HG02870 (cell line): ENCODE measurements at regions not wholly inside any gene's neighbourhood (a gene's known extent, or its start where the extent isn't known, plus 50 kb on each side); places are given as distances from the start of the nearest gene placed in this dataset.
A peak's percentile ranks its signal among the peaks of the same experiment; 100 is the strongest.
"Not testable (repeated sequence)": the region's sequence is repeated elsewhere in the genome, so short reads cannot be mapped to it uniquely, and the experiment has no call there.

Source experiments
- ATAC-seq: cut with Tn5 transposase; IDR thresholded peaks from one replicate; pipeline ENCODE4 v1.9.1; 2021; ENCODE audit warnings: mild to moderate bottlenecking, moderate library complexity; ENCODE audit not compliant: unreplicated experiment

- ATAC-seq = no peak
Observed at GRCh38 chr7:124179641-124180040, 146.8 kb upstream of the TMEM229A start.

- ATAC-seq = no peak
Observed at GRCh38 chr7:124177891-124178290, 145.0 kb upstream of the TMEM229A start.

- ATAC-seq = not testable (repeated sequence)
Observed at GRCh38 chr7:124171812-124172211, 138.9 kb upstream of the TMEM229A start.

GRCh38 chr7:124171068-124171467 is 138.2 kb upstream of the TMEM229A start:
- no peak for ATAC-seq

- ATAC-seq = no peak
Observed at GRCh38 chr7:124168616-124169015, 135.7 kb upstream of the TMEM229A start.

GRCh38 chr7:124162667-124163066 is 129.8 kb upstream of the TMEM229A start:
- ATAC-seq = no peak

GRCh38 chr7:124155432-124156022 is 122.7 kb upstream of the TMEM229A start:
- ATAC-seq = peak; percentile 58

- ATAC-seq = peak; percentile 76
Observed at GRCh38 chr7:124152859-124153692, 120.2 kb upstream of the TMEM229A start.

- ATAC-seq = no peak
Observed at GRCh38 chr7:124137664-124138063, 104.8 kb upstream of the TMEM229A start.

GRCh38 chr7:124124201-124124600 is 91.3 kb upstream of the TMEM229A start:
- no peak for ATAC-seq

GRCh38 chr7:124120911-124121310 is 88.0 kb upstream of the TMEM229A start:
- ATAC-seq = no peak

- ATAC-seq = no peak
Observed at GRCh38 chr7:124113045-124113444, 80.2 kb upstream of the TMEM229A start.

GRCh38 chr7:124106575-124106974 is 73.7 kb upstream of the TMEM229A start:
- ATAC-seq = no peak

GRCh38 chr7:124101173-124101768 is 68.4 kb upstream of the TMEM229A start:
- no peak for ATAC-seq

- ATAC-seq = no peak
Observed at GRCh38 chr7:124100190-124100589, 67.3 kb upstream of the TMEM229A start.

GRCh38 chr7:124099585-124099984 is 66.7 kb upstream of the TMEM229A start:
- not testable (repeated sequence) for ATAC-seq

GRCh38 chr7:124089621-124090020 is 56.8 kb upstream of the TMEM229A start:
- ATAC-seq = no peak

- no peak for ATAC-seq
Observed at GRCh38 chr7:124088590-124088989, 55.7 kb upstream of the TMEM229A start.

GRCh38 chr7:124086843-124087242 is 54.0 kb upstream of the TMEM229A start:
- ATAC-seq = no peak

- ATAC-seq = no peak
Observed at GRCh38 chr7:124085179-124085578, 52.3 kb upstream of the TMEM229A start.

- no peak for ATAC-seq
Observed at GRCh38 chr7:124084024-124084423, 51.2 kb upstream of the TMEM229A start.
